K562 (cell line): ENCODE measurements at regions not wholly inside any gene's neighbourhood (a gene's known extent, or its start where the extent isn't known, plus 50 kb on each side); places are given as distances from the start of the nearest gene placed in this dataset.

Experiments used
- ATAC-seq: fragments of 200-7000 bp; cut with Tn5 transposase; 3 replicates; pipeline ENCODE4 v1.9.1; 2020; ENCODE audit warnings: moderate library complexity
- BruUV-seq: library from RNA; stranded (reverse); fragments of 400-500 nt; replicated peaks from 2 replicates; lab custom pipeline; 2021; lab: Mats Ljungman, UMichigan
- CTCF ChIA-PET: fragments of 300-600 bp; formaldehyde crosslinking; extraction: SDS; loops from one replicate; lab custom pipeline; 2021; ENCODE audit warnings: low intra/inter-chr PET ratio; lab: Yijun Ruan, JAX
- POLR2A ChIA-PET: fragments of 300-600, 350-650 bp; sonication (Branson Sonifier 250); formaldehyde crosslinking; extraction: SDS; loops from one replicate; lab custom pipeline; 2021; ENCODE audit warnings: antibody characterized with exemption, inconsistent platforms; lab: Yijun Ruan, JAX
- DNase-seq, 4 experiments: peaks; one replicate each; pipeline versions ENCODE4 v3.0.0 to v3.0.0-alpha.2; 2011 to 2018; ENCODE audit warnings: low spot score in 3 of 4, mixed read lengths in 3 of 4; ENCODE audit errors: extremely low read depth in 1 of 4
- FAIRE-seq: peaks from 2 replicates; lab custom pipeline; 2011; peaks lifted over from hg19 to GRCh38; lab: Jason Lieb, UNC
- H2AFZ ChIP-seq: 2 replicates; pipeline ENCODE4 v1.6.0; 2011; ENCODE audit warnings: low read depth, low read length, control low read depth, inconsistent platforms
- H3K27ac ChIP-seq: fragments of 200-600 bp; 3 replicates; pipeline ENCODE4 v1.8.0; 2011; ENCODE audit warnings: low read depth, mild to moderate bottlenecking, control low read depth, inconsistent platforms, low read length, moderate library complexity, mixed read lengths; ENCODE audit errors: extremely low read depth
- H3K27me3 ChIP-seq, 2 experiments: fragments of 300-600 bp in 1 of 2; 2 replicates in 1 of 2; 3 replicates in 1 of 2; pipeline versions ENCODE4 v1.6.0 to v1.8.0; 2011; ENCODE audit warnings: inconsistent platforms in 2 of 2, low read length in 2 of 2, mild to moderate bottlenecking in 1 of 2, mixed read lengths in 1 of 2, moderate library complexity in 1 of 2; ENCODE audit not compliant: control insufficient read depth in 2 of 2, insufficient read depth in 2 of 2
- H3K36me3 ChIP-seq: fragments of 300-600 bp; 3 replicates; pipeline ENCODE4 v1.8.0; 2011; ENCODE audit warnings: mild to moderate bottlenecking, low read length, inconsistent platforms; ENCODE audit not compliant: control insufficient read depth, insufficient read depth
- H3K4me1 ChIP-seq, 2 experiments: fragments of 200-600 bp in 1 of 2; replicated peaks in 1 of 2; 2 replicates in 1 of 2; 3 replicates in 1 of 2; pipeline versions ENCODE4 v1.5.1 to v1.8.0; 2011; ENCODE audit warnings: inconsistent platforms in 2 of 2, low read length in 2 of 2, mild to moderate bottlenecking in 1 of 2, mixed read lengths in 1 of 2, moderate library complexity in 1 of 2; ENCODE audit not compliant: control insufficient read depth in 2 of 2, insufficient read depth in 2 of 2
- H3K4me2 ChIP-seq: 2 replicates; pipeline ENCODE4 v1.6.1; 2011; ENCODE audit warnings: low read length, control low read depth, inconsistent platforms, mixed read lengths; ENCODE audit not compliant: insufficient read depth
- H3K4me3 ChIP-seq: fragments of 200-600 bp; sonication (generic), shearing (Covaris generic); 2 replicates; pipeline ENCODE4 v1.5.1; 2016; ENCODE audit warnings: control low read depth, inconsistent platforms
- H3K79me2 ChIP-seq: fragments of 200-600 bp; 3 replicates; pipeline ENCODE4 v1.8.0; 2011; ENCODE audit warnings: low read length, inconsistent platforms; ENCODE audit not compliant: control insufficient read depth, insufficient read depth
- H3K9ac ChIP-seq, 2 experiments: 2 replicates each; pipeline versions ENCODE4 v1.6.0 to v1.6.1; 2011; ENCODE audit warnings: low read depth in 2 of 2, low read length in 2 of 2, control low read depth in 1 of 2, inconsistent platforms in 1 of 2, mild to moderate bottlenecking in 1 of 2, mixed read lengths in 1 of 2; ENCODE audit not compliant: insufficient read depth in 1 of 2
- H3K9me1 ChIP-seq: one replicate; pipeline ENCODE4 v1.6.0; 2011; ENCODE audit warnings: inconsistent platforms, mild to moderate bottlenecking, low read length, moderate library complexity; ENCODE audit not compliant: control insufficient read depth, insufficient read depth
- H3K9me3 ChIP-seq: replicated peaks from 2 replicates; pipeline ENCODE4 v1.5.1; 2011; ENCODE audit warnings: low read depth, low read length, inconsistent platforms; ENCODE audit not compliant: control insufficient read depth, insufficient read depth
- H4K20me1 ChIP-seq: replicated peaks from 2 replicates; pipeline ENCODE4 v1.6.1; 2011; ENCODE audit warnings: low read length, inconsistent platforms, mixed read lengths; ENCODE audit not compliant: control insufficient read depth, insufficient read depth
- ARID2 ChIP-seq: fragments of 450-650 bp; IDR thresholded peaks from 2 replicates; pipeline ENCODE4 v1.6.1; 2017; ENCODE audit warnings: antibody characterized with exemption, mild to moderate bottlenecking
- CHCHD3 ChIP-seq: fragments of 250-450 bp; sonication (Bioruptor Pico); IDR thresholded peaks from 2 replicates; pipeline ENCODE4 v2.1.2; 2022; ENCODE audit warnings: mild to moderate bottlenecking
- EP400 ChIP-seq: fragments of 450-650 bp; IDR thresholded peaks from 2 replicates; pipeline ENCODE4 v1.6.1; 2017; ENCODE audit warnings: antibody characterized with exemption, mild to moderate bottlenecking, moderate library complexity
- IRF2 ChIP-seq: sonication (generic); formaldehyde crosslinking; IDR thresholded peaks from 2 replicates; pipeline ENCODE4 v1.8.1; 2022; ENCODE audit warnings: mild to moderate bottlenecking, missing genetic modification reagents
- KLF10 ChIP-seq: fragments of 250-450 bp; sonication (Bioruptor Pico); IDR thresholded peaks from 2 replicates; pipeline ENCODE4 v1.6.1; 2021; ENCODE audit warnings: matching md5 sums
- ZFP30 ChIP-seq: fragments of 250-450 bp; sonication (Bioruptor Pico); IDR thresholded peaks from 2 replicates; pipeline ENCODE4 v1.8.0; 2022; ENCODE audit warnings: moderate library complexity, mild to moderate bottlenecking, inconsistent platforms, borderline replicate concordance
- ZSCAN32 ChIP-seq: fragments of 450-650 bp; formaldehyde crosslinking; IDR thresholded peaks from 2 replicates; pipeline ENCODE4 v1.4.0; 2020; ENCODE audit warnings: mild to moderate bottlenecking, moderate library complexity
- WGBS: fragments of 100-300 bp; shearing (Covaris generic); methylation state at CpG from one replicate; pipeline ENCODE4 v1.1.6; 2016; ENCODE audit warnings: low coverage, mixed read lengths; ENCODE audit not compliant: insufficient coverage; ENCODE audit errors: missing lambda C conversion rate; 5-methylcytosine and 5-hydroxymethylcytosine counted together
- in situ Hi-C: fragments of 300-500 bp; cut with MboI; formaldehyde crosslinking; loops from 4 replicates; pipeline ENCODE4 v1.15.0; 2018; ENCODE audit warnings: inconsistent platforms, mixed read lengths
- intact Hi-C: fragments of 100-400 bp; cut with micrococcal nuclease; formaldehyde crosslinking; loops from 2 replicates; pipeline ENCODE4 v1.14.2; 2022
- TF ChIP-seq, protein P1 (sequence below): fragments of 250-450 bp; sonication (Bioruptor Pico); IDR thresholded peaks from 2 replicates; pipeline ENCODE4 v1.8.0; 2022; ENCODE audit warnings: moderate library complexity, mild to moderate bottlenecking, inconsistent platforms

- in situ Hi-C loops: no loop called here
- FAIRE-seq: no peak
- POLR2A ChIA-PET: no interaction called here
- H3K9ac ChIP-seq: no peak overlapping the region
- TF ChIP-seq, protein P1, sequence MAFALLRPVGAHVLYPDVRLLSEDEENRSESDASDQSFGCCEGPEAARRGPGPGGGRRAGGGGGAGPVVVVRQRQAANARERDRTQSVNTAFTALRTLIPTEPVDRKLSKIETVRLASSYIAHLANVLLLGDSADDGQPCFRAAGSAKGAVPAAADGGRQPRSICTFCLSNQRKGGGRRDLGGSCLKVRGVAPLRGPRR (CRISPR knock-in tag): no peak
- TF ChIP-seq, all 486 proteins: peak for 0
- DNase-seq: no peak
- no peaks in the 10 kb centered on the region for H3K4me1 ChIP-seq
- H3K79me2 ChIP-seq: no peaks in the 10 kb centered on the region
- no peaks in the 10 kb centered on the region for H3K27me3 ChIP-seq
- BruUV-seq: no TSS peak
- 0% methylated on average over 4 of the region's 4 CpGs for WGBS
- H3K27ac ChIP-seq: no peak overlapping the region
- intact Hi-C loops: no loop called here
- CTCF ChIA-PET: no interaction called here
- no peaks in the 10 kb centered on the region for H3K36me3 ChIP-seq
- no peaks in the 10 kb centered on the region for H3K9me3 ChIP-seq
- no peak overlapping the region for H2AFZ ChIP-seq
- no peak for ATAC-seq
- no peak overlapping the region for H3K4me2 ChIP-seq
- no peaks in the 10 kb centered on the region for H4K20me1 ChIP-seq
- H3K9me1 ChIP-seq: no peaks in the 10 kb centered on the region
- H3K4me3 ChIP-seq: no peak overlapping the region
Observed at GRCh38 chr4:149218672-149219071, 597.0 kb downstream of the IQCM start.

DNA sequence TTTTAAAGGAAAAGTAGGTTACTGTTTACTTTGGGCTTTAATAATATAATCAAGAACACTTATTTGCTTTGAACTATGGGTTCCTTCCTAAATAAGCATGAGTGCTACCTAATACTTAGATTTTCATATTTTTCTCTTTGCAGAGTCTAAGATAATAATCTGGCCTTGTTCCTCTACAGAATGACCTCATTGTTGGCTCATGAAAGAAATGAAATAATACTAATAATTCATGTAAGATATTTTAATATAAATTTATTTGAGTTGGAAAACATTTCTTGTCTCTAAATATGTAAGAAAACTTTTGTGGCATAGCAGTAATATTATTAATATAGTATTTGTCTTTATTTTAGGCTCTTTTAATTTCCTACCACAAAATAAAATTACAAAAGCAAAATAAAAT is 601.3 kb downstream of the IQCM start:
- Histone ChIP-seq H3K4me2 (no peak overlapping the region), H3K27ac (no peak overlapping the region), H3K9me3 (no peaks in the 10 kb centered on the region), H3K79me2 (no peaks in the 10 kb centered on the region), H2AFZ (no peak overlapping the region), H3K36me3 (no peaks in the 10 kb centered on the region), H3K9me1 (no peaks in the 10 kb centered on the region), H3K4me1 (no peaks in the 10 kb centered on the region), H3K9ac (no peak overlapping the region), H4K20me1 (no peaks in the 10 kb centered on the region), H3K4me3 (no peak overlapping the region), H3K27me3 (no peaks in the 10 kb centered on the region)
- DNase-seq (no peak), ATAC-seq (no peak), FAIRE-seq (no peak)
- POLR2A ChIA-PET: no interaction called here
- CTCF ChIA-PET: no interaction called here
- BruUV-seq: no TSS peak
- in situ Hi-C loops: no loop called here
- intact Hi-C loops: no loop called here
- TF ChIP-seq ZSCAN32 (no peak), ARID2 (no peak), IRF2 (no peak), KLF10 (CRISPR knock-in tag) (no peak), EP400 (no peak), ZFP30 (CRISPR knock-in tag) (no peak), CHCHD3 (CRISPR knock-in tag) (no peak)
